Right ventricle myocardium inferior (tissue), 1 donor: ENCODE measurements at regions not wholly inside any gene's neighbourhood (a gene's known extent, or its start where the extent isn't known, plus 50 kb on each side); places are given as distances from the start of the nearest gene placed in this dataset.

ENCODE experiments used
- ATAC-seq: fragments of 200-7000 bp; cut with Tn5 transposase; one replicate; pipeline ENCODE4 v1.9.1; 2020; ENCODE audit warnings: mild to moderate bottlenecking, moderate library complexity
- DNase-seq: peaks from one replicate; pipeline ENCODE4 v3.0.0; 2021; ENCODE audit errors: missing footprints
- intact Hi-C: fragments of 100-400 bp; cut with DNase I; formaldehyde crosslinking; loops from one replicate; pipeline ENCODE4 v1.11.0; 2022
- donor health status: DM: no; HTN: yes; CAD: no; lungs with severe emphysema.

DNA sequence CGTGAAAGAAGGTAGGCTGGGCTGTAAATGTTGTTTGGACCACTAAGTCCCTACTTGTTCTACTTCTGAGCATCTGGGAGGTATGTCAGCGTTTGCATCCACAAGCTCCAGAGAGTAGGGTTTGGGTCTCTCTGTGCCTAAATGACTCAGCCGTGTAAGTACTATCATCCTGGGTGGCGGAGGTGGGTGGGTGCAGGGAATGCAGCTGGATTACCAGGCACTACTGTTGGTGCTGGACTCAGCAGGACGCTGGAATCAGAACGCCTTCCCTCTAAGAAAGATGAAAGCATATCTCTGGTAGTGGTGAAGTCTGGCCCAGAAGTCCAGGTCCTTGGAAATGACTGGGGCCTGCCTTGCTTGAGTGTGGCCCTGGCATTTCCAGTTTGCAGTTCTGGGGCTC lies 289.7 kb downstream of the PCNX1 start:
- ATAC-seq: no peak
- intact Hi-C loops: no loop called here
- DNase-seq: no peak

GRCh38 chr14:71198687-71199086 lies 291.4 kb downstream of the PCNX1 start:
- ATAC-seq (no peak), DNase-seq (no peak)
- intact Hi-C loops: no loop called here

DNA sequence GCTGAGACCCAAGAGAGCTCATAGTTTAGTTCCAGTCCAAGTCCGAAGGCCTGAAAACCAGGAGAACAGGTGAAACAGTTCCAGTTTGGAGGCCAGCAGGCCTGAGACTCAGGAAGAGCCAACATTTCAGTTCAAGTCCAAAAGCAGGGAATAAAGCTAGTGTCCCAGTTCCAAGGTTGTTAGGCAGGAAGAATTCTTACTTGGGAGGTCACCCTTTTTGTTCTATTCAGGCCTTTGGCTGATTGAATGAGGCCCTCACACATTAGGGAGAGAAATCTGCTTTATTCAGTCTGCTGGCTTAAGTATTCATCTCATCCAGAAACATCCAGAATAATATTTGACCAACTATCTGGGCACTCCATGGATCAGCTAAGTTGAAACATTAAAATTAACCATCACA lies 294.6 kb downstream of the PCNX1 start:
- ATAC-seq (no peak), DNase-seq (no peak)
- intact Hi-C loops: no loop called here

GRCh38 chr14:71202881-71203280 lies 295.6 kb downstream of the PCNX1 start:
- intact Hi-C loops: no loop called here
- ATAC-seq (no peak), DNase-seq (no peak)

DNA sequence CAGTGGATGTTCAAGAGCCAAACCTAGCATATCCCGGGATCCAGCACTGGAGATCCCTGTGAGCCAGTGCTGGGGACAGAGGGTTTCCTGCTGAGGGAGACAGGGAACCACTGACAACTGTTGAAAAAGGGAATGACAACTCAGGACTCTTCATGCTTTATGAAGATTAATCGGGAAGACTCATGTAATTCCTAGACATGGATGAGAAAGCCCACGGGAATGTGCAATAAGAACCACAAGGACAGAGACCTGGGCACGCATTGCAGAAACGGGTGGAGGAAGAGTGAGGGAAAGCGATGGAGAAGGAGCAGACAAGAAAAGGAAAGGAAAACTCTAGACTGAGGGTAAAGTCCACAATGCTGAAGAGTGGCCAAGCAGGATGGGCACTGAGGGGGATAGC lies 296.0 kb downstream of the PCNX1 start:
- no peak for DNase-seq
- intact Hi-C loops: no loop called here

GRCh38 chr14:71204231-71204630 lies 297.0 kb downstream of the PCNX1 start:
- ATAC-seq: no peak
- intact Hi-C loops: no loop called here
- no peak for DNase-seq

More for the DNA sequence above, 296.0 kb downstream of the PCNX1 start:
- no peak for ATAC-seq

GRCh38 chr14:71204768-71205167 lies 297.5 kb downstream of the PCNX1 start:
- intact Hi-C loops: no loop called here
- ATAC-seq (no peak), DNase-seq (no peak)

- intact Hi-C loops: no loop called here
- DNase-seq: no peak
- ATAC-seq: no peak
Observed at GRCh38 chr14:71206123-71206522, 298.9 kb downstream of the PCNX1 start.

GRCh38 chr14:71206766-71207371 lies 299.6 kb downstream of the PCNX1 start:
- peak; percentile 96 for ATAC-seq
- intact Hi-C loops: no loop called here
- DNase-seq: peak; percentile 76

GRCh38 chr14:71208702-71209357 lies 301.6 kb downstream of the PCNX1 start:
- intact Hi-C loops: no loop called here
- DNase-seq: no peak
- ATAC-seq: no peak

DNA sequence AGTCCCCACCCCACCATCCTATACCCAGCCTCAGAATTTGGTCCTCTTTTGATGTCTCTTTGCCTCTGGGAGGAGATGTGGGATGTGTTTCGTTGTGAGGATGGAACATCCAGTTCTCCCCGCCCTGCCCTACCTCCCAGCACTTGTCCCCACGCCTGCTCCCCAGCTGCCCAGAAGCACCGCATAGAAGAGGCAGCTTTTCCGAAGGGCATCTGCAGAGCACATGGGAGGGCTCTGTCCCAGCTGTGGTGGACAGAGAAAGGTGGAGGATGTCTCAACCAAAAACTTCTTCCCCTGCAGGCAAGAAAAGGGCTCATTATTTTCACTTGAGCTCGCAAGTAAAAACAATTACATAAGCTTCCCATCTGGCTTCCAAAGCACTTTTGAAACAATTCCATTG lies 302.6 kb downstream of the PCNX1 start:
- intact Hi-C loops: no loop called here
- DNase-seq (no peak), ATAC-seq (no peak)

DNA sequence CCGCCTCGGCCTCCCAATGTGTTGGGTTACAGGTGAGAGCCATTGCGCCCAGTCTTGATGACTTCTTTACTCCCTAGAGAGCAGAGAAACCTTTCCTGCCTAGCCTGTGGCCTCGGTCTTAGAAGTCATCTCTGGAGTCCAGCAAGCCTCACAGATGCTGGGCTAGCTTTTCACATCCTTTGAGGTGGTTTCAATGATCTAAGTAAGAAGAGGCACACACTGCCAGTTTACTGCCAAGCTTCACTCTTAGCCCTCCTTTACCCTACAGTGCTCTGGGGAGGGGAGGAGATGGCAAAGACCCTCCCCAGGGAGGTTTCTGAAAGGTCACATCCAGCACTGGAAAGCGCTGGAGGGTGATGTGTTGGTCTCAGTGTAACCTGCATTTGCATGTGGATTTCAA lies 304.8 kb downstream of the PCNX1 start:
- no peak for DNase-seq
- no peak for ATAC-seq
- intact Hi-C loops: no loop called here

- ATAC-seq: no peak
- DNase-seq: no peak
- intact Hi-C loops: no loop called here
Observed at GRCh38 chr14:71212683-71213107, 305.4 kb downstream of the PCNX1 start.

- intact Hi-C loops: no loop called here
- DNase-seq (no peak), ATAC-seq (no peak)
Observed at GRCh38 chr14:71214241-71214640, 307.0 kb downstream of the PCNX1 start.

- no peak for ATAC-seq
- intact Hi-C loops: no loop called here
Observed at GRCh38 chr14:71220462-71220861, 313.2 kb downstream of the PCNX1 start.

GRCh38 chr14:71221119-71221518 lies 313.9 kb downstream of the PCNX1 start:
- no peak for ATAC-seq
- intact Hi-C loops: no loop called here
- no peak for DNase-seq

More at GRCh38 chr14:71220462-71220861, 313.2 kb downstream of the PCNX1 start:
- DNase-seq: no peak

DNA sequence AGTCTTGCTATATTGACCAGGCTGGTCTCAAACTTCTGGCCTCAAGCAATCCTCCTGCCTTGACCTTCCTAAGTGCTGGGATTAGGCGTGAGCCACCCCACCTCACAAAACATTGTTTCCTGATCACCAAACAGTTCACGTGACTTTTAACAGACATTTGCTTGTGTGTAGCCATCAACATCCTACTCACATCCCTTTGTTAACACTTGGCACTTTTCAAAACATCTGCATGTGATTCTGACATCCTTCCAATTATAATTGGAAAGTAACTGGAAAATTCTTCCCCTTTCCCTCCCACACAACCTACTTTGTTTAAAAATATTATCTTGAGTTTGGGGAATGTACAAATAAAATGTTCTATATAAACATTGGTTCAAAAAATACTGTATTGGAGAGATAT lies 317.9 kb downstream of the PCNX1 start:
- DNase-seq: no peak
- intact Hi-C loops: no loop called here
- no peak for ATAC-seq

DNA sequence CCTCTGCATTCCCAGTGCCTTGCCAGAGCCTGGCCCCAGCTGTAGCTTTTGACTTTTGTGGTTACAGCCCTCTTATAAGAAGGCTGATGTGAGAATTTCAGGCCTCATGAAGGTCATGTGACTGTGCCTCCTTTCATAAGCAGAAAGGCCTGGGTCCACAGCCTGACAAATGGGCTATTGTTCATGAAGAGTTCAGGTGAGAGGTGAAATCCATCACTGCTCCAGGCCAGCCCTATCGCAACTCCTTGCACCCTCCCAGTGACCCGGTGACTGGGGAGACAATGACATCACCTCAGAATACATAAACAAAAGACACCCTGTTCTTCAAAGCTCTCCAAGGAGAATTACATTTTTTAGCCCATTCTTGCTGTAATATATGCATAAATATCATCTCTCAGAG lies 321.5 kb downstream of the PCNX1 start:
- intact Hi-C loops: no loop called here
- DNase-seq (no peak), ATAC-seq (no peak)

DNA sequence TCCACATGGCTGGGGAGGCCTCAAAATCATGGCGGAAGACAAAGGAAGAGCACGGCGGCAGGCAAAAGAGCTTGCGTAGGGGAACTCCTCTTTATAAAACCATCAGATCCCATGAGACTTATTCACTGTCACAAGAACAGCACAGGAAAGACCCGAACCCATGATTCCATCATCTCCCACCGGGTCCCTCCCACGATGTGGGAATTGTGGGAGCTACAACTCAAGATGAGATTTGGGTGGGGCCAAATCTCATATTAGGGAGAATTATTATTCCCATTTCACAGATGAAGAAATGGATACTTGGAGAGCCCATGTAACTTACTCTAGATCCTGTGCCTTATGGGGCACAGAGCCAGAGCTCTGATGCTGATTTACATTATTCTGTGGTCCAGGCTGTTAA lies 322.6 kb downstream of the PCNX1 start:
- intact Hi-C loops: no loop called here
- ATAC-seq (no peak), DNase-seq (no peak)

- ATAC-seq (no peak), DNase-seq (no peak)
- intact Hi-C loops: no loop called here
Observed at GRCh38 chr14:71230897-71231296, 323.6 kb downstream of the PCNX1 start.
